GM13976 (cell line): ENCODE measurements at regions not wholly inside any gene's neighbourhood (a gene's known extent, or its start where the extent isn't known, plus 50 kb on each side); places are given as distances from the start of the nearest gene placed in this dataset.

Experiments
- DNase-seq: peaks from one replicate; pipeline ENCODE4 v3.0.0; 2012; ENCODE audit warnings: low spot score
- in situ Hi-C: fragments of 300-500 bp; cut with MboI; formaldehyde crosslinking; loops from one replicate; pipeline ENCODE4 v1.12.0; 2022; ENCODE audit warnings: low sequenced_read_pairs, mixed read lengths, inconsistent platforms; ENCODE audit not compliant: unreplicated experiment
- TF ChIP-seq, protein P1 (sequence below): IDR thresholded peaks from 2 replicates; pipeline ENCODE4 v1.5.1; 2012; ENCODE audit warnings: borderline replicate concordance, mild to moderate bottlenecking; ENCODE audit not compliant: insufficient read depth; ENCODE audit errors: extremely low read depth, missing control alignments, control extremely low read depth

DNA sequence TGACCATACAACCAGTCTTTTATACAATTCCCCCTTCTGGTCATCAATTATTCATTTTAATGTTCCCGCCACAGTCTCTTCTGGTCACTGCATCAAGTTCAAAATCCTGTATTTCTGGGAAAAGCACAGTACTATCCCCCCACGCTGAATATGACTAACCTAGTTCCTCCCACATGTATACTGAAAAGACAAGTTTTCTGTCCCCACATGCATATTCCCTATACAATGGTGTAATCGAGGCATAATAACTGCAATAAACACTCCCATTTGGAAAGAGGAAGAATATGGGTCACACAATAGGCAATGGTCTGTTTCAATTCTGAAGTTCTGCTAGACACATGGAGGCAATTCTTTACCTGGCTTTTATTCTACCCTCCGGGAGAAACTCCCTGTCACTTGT is 344.9 kb downstream of the EFNA5 start:
- in situ Hi-C loops, result no loop called here
- TF ChIP-seq, protein P1, sequence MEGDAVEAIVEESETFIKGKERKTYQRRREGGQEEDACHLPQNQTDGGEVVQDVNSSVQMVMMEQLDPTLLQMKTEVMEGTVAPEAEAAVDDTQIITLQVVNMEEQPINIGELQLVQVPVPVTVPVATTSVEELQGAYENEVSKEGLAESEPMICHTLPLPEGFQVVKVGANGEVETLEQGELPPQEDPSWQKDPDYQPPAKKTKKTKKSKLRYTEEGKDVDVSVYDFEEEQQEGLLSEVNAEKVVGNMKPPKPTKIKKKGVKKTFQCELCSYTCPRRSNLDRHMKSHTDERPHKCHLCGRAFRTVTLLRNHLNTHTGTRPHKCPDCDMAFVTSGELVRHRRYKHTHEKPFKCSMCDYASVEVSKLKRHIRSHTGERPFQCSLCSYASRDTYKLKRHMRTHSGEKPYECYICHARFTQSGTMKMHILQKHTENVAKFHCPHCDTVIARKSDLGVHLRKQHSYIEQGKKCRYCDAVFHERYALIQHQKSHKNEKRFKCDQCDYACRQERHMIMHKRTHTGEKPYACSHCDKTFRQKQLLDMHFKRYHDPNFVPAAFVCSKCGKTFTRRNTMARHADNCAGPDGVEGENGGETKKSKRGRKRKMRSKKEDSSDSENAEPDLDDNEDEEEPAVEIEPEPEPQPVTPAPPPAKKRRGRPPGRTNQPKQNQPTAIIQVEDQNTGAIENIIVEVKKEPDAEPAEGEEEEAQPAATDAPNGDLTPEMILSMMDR, result no peak
- no peak for DNase-seq

GRCh38 chr5:107324809-107325208 is 345.9 kb downstream of the EFNA5 start:
- in situ Hi-C loops, result no loop called here
- DNase-seq, result no peak
- TF ChIP-seq, protein P1, result no peak

DNA sequence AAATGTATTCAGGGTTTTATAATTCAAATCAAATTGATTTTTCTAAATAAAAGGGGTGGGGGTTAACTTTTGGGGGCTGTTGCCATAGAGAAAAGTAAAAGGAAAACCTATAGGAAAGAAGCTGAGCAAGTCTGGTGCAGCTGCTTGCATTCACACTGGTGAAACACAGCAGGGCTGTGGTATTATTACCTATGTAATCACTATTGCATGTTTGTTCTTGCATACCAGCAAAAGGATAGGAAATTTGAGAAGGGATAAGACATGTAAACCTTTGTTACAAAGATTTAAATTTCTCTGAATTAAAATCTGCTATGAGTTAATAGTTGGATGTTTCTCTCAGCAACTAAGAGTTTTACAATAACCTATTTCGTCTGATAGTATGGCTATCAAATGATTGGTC is 346.7 kb downstream of the EFNA5 start:
- in situ Hi-C loops, result no loop called here

DNA sequence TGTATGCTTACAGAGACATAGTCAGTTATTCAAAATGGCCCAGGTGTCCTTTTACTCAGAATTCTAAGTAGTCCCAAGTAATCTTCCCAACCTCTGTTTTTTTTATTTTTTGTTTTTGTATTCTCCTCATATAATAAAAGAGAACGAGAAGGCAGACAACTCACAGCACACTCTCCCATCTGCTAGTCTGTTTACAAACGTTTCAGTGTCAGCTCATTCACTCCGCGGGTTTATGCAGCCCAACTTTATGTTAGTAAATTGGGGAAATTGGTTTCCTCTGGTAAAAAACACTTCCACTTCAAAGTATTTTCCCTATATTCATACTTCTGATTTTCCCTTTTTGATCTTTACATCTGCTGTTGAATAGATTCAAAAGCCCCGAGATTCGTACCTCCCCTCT is 347.2 kb downstream of the EFNA5 start:
- in situ Hi-C loops, result no loop called here

More for the DNA sequence above, 346.7 kb downstream of the EFNA5 start:
- TF ChIP-seq, protein P1, result no peak
- DNase-seq, result no peak

DNA sequence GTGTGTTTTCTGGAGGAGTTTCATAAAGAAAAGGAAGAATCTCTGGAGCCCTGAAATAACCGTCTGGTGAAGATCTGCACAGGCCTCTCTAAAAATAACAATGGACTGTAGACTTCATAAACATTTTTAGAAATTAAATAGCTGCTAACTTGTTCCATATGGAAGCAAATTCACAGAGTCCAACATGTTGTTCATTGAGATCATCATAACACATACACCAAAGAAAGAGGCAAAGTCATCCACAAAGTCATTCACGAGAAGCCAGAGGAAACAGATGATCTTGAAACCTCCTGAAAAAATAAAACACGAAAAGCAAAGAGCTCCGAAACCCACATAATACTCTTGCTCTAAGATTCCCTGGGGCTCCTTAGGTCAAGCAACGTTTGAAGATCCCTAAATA is 347.8 kb downstream of the EFNA5 start:
- in situ Hi-C loops, result no loop called here
- TF ChIP-seq, protein P1, result no peak
- no peak for DNase-seq

More for the DNA sequence above, 347.2 kb downstream of the EFNA5 start:
- no peak for DNase-seq
- TF ChIP-seq, protein P1, result no peak

DNA sequence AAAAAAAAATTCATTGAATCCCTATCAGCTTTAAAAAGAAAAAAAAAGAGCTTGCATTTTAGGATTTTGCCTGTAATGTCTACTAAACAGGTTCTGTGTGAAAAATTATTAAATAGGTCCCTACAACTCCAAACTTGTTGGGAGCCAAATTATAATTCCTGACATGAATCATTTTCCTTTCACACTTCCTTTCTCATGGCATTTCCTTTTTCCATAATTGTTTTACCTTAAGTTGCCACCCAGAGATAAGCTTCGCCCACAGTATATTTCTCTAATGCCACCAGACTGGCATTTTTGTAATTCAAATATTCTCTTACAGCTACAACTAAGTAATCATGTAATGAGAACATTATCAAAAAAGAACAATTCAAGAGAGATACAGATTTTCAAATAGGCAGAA is 348.8 kb downstream of the EFNA5 start:
- TF ChIP-seq, protein P1, result no peak
- in situ Hi-C loops, result no loop called here
- DNase-seq, result no peak

GRCh38 chr5:107320846-107321245 is 349.9 kb downstream of the EFNA5 start:
- TF ChIP-seq, protein P1, result no peak
- DNase-seq, result no peak
- in situ Hi-C loops, result no loop called here
